GM12865 (cell line): ENCODE measurements at regions not wholly inside any gene's neighbourhood (a gene's known extent, or its start where the extent isn't known, plus 50 kb on each side); places are given as distances from the start of the nearest gene placed in this dataset.
"Not testable (repeated sequence)": the region's sequence is repeated elsewhere in the genome, so short reads cannot be mapped to it uniquely, and the experiment has no call there.

Experiments
- DNase-seq: peaks from one replicate; pipeline ENCODE4 v3.0.0; 2010; ENCODE audit warnings: low read depth
- H3K4me3 ChIP-seq: 2 replicates; pipeline ENCODE4 v1.5.1; 2011; ENCODE audit warnings: mild to moderate bottlenecking, low read depth, low read length, control low read depth
- CTCF ChIP-seq: IDR thresholded peaks from 2 replicates; pipeline ENCODE4 v1.5.1; 2011; ENCODE audit warnings: low read length, control low read depth, low read depth, inconsistent platforms; ENCODE audit not compliant: insufficient read depth; ENCODE audit errors: missing control alignments

DNA sequence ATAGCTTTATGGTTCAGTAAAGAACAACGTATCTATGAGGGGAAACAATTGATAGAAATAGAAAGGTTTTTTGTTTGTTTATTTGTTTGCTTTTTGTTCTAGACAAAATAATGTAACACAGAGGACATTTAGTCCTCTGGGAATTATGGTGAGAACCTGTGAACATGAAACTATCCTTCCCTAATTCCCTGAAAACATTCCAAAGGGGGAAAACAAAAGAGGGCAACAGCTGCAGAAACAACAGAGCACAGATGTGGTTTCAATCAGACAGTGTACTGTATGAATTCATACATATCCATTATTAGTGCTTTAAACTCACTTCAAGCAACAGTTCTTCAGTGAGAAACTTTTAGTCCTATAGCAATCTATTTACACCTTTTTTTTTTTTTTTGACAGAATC lies 1489.8 kb upstream of the C9orf72 start:
- TF ChIP-seq CTCF, result no peak
- DNase-seq, result no peak
- H3K4me3 ChIP-seq, result no peak overlapping the region

GRCh38 chr9:29066141-29066640 lies 1492.9 kb upstream of the C9orf72 start:
- H3K4me3 ChIP-seq, result no peak overlapping the region
- DNase-seq, result no peak
- TF ChIP-seq CTCF, result no peak

- TF ChIP-seq CTCF, result no peak
- DNase-seq, result no peak
- no peak overlapping the region for H3K4me3 ChIP-seq
These were observed 1495.2 kb upstream of the C9orf72 start for GRCh38 chr9:29068461-29068860.

DNA sequence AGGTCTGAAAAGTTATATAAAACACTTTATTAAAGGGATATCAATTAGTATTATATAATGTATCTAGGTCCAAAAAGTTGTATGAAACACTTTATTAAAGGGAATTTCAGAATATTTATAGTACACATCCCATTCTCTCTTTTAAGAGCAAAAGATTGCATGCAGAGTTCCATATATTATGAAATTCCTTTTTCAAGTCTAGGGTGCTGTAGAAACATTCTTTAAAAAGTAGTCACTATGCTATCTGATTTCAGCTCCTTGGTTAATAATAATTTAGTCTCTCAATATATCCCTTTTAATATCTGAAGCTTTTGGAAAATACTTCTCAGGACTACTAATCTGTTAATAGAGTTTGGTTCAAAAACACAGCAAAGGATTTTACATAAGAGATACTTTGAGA lies 1496.1 kb upstream of the C9orf72 start:
- H3K4me3 ChIP-seq, result no peak overlapping the region
- DNase-seq, result no peak
- no peak for TF ChIP-seq CTCF

DNA sequence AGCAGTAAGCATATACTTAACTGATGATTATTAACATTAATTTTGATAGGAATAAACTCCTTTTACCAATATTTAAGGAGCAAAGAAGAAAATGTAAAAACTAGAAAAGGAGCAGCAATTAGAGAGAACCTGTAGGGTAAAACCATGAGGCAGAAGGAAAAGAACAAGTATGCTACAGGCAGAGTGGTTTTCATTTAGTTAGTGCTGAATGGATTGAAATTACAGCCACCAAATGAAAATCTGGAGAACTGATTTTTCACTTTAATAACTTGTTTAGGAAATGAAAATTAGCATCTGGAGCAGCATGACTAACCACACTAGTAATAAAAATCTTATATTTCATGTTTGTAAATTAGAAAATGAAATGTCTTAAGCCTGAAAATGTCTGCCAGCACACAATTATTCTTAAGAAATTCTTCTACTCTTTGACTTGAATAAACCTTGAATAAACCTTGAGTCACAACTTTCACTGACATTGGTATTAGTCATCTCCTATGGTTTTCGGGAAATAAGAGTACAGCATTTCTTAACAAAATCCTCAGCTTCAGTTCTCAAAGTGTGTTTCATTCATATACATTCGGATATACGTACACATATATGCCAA lies 1504.9 kb upstream of the C9orf72 start:
- no peak for DNase-seq
- H3K4me3 ChIP-seq, result no peak overlapping the region
- TF ChIP-seq CTCF, result no peak

DNA sequence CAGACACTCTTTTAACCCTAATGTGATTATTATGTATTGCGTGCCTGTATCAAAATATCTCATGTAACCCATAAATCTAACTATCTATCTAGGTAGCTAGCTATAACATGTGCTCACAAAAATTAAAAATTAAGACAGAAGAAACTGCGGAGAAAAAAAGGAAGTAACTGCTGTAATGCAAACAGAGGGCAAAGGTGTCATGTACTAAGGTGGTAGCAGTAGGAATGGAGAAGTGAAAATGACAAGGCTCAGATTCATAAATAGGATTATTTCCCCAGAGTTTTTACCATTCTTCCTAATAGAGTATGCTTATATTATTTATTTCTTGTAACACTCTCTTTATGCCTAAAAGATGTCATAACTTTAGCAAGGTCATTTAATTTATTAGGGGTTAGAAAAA lies 1527.5 kb upstream of the C9orf72 start:
- DNase-seq, result no peak
- TF ChIP-seq CTCF, result no peak
- no peak overlapping the region for H3K4me3 ChIP-seq

- H3K4me3 ChIP-seq, DNase-seq: not testable (repeated sequence)
These were observed 1530.9 kb upstream of the C9orf72 start for GRCh38 chr9:29104166-29104565.
